HCT116 (cell line): ENCODE measurements at regions not wholly inside any gene's neighbourhood (a gene's known extent, or its start where the extent isn't known, plus 50 kb on each side); places are given as distances from the start of the nearest gene placed in this dataset.

Source experiments
- ATAC-seq: fragments of 200-7000 bp; cut with Tn5 transposase; 2 replicates; pipeline ENCODE4 v1.9.1; 2020; ENCODE audit warnings: mild to moderate bottlenecking, moderate library complexity
- BruUV-seq: library from RNA; stranded (reverse); fragments of 400-500 nt; replicated peaks from 2 replicates; lab custom pipeline; 2021; lab: Mats Ljungman, UMichigan
- CTCF ChIA-PET: fragments of 300-600 bp; sonication (Branson Sonifier 250); formaldehyde crosslinking; loops from one replicate; lab custom pipeline; 2021; ENCODE audit warnings: antibody characterized with exemption; lab: Charles Lee
- POLR2A ChIA-PET: fragments of 300-600, 350-600 bp; sonication (Branson Sonifier 250); formaldehyde crosslinking; loops from one replicate; lab custom pipeline; 2021; ENCODE audit warnings: antibody characterized with exemption; lab: Charles Lee
- RAD21 ChIA-PET, 2 experiments: fragments of 300-600 bp; sonication (Branson Sonifier 250); formaldehyde crosslinking; loops; one replicate each; lab custom pipeline; 2023; ENCODE audit warnings: low total read pairs in 2 of 2; ENCODE audit not compliant: uncharacterized antibody in 2 of 2, unreplicated experiment in 2 of 2, low non-redundant PET in 1 of 2; lab: Charles Lee
- DNase-seq: peaks from one replicate; pipeline ENCODE4 v3.0.0-alpha.2; 2010; ENCODE audit warnings: low read depth, low spot score
- H2AFZ ChIP-seq: fragments of 200-600 bp; shearing (Covaris generic), sonication (generic); 2 replicates; pipeline ENCODE4 v1.6.1; 2017; ENCODE audit warnings: low read depth, mixed run types, mixed read lengths, antibody characterized with exemption, low read length; ENCODE audit not compliant: poor library complexity, severe bottlenecking
- H3K27ac ChIP-seq: 2 replicates; pipeline ENCODE4 v1.5.1; 2012; ENCODE audit warnings: low read depth, low read length
- H3K27me3 ChIP-seq: fragments of 200-600 bp; sonication (generic); 2 replicates; pipeline ENCODE4 v1.6.1; 2016; ENCODE audit warnings: mixed run types, low read length, mixed read lengths; ENCODE audit not compliant: insufficient read depth
- H3K36me3 ChIP-seq, 2 experiments: fragments of 200-500 bp in 1 of 2; fragments of 200-600 bp in 1 of 2; sonication (Bioruptor generic) in 1 of 2; sonication (generic) in 1 of 2; 2 replicates each; pipeline versions ENCODE4 v1.5.1 to v1.6.1; 2014 to 2016; ENCODE audit warnings: low read length in 2 of 2, inconsistent platforms in 1 of 2, mixed read lengths in 1 of 2, mixed run types in 1 of 2; ENCODE audit not compliant: insufficient read depth in 2 of 2, control insufficient read depth in 1 of 2
- H3K4me1 ChIP-seq, 2 experiments: fragments of 200-600 bp in 1 of 2; sonication (generic) in 1 of 2; 2 replicates each; pipeline versions ENCODE4 v1.5.1 to v1.6.1; 2012 to 2017; ENCODE audit warnings: low read length in 2 of 2, inconsistent platforms in 1 of 2, mild to moderate bottlenecking in 1 of 2, mixed read lengths in 1 of 2, mixed run types in 1 of 2, moderate library complexity in 1 of 2; ENCODE audit not compliant: insufficient read depth in 2 of 2, control insufficient read depth in 1 of 2
- H3K4me2 ChIP-seq: fragments of 200-600 bp; sonication (generic); 2 replicates; pipeline ENCODE4 v1.6.1; 2017; ENCODE audit warnings: mixed run types, low read length, mixed read lengths
- H3K4me3 ChIP-seq, 2 experiments: fragments of 200-600 bp in 1 of 2; sonication (generic) in 1 of 2; replicated peaks in 1 of 2; 2 replicates each; pipeline ENCODE4 v1.5.1; 2011 to 2016; ENCODE audit warnings: low read length in 2 of 2, control low read depth in 1 of 2, low read depth in 1 of 2, mild to moderate bottlenecking in 1 of 2, mixed read lengths in 1 of 2, mixed run types in 1 of 2
- H3K79me2 ChIP-seq: fragments of 200-600 bp; sonication (generic); 2 replicates; pipeline ENCODE4 v1.6.1; 2017; ENCODE audit warnings: mild to moderate bottlenecking, mixed run types, low read length, moderate library complexity, mixed read lengths; ENCODE audit not compliant: insufficient read depth
- H3K9ac ChIP-seq: fragments of 200-600 bp; sonication (generic); 2 replicates; pipeline ENCODE4 v1.6.1; 2016; ENCODE audit warnings: low read length, mixed read lengths
- H3K9me2 ChIP-seq: fragments of 200-600 bp; sonication (generic), shearing (Covaris generic); 2 replicates; pipeline ENCODE4 v1.6.1; 2017; ENCODE audit warnings: mixed run types, mild to moderate bottlenecking, moderate library complexity; ENCODE audit not compliant: insufficient read depth
- H3K9me3 ChIP-seq, 2 experiments: fragments of 200-500 bp in 1 of 2; fragments of 200-600 bp in 1 of 2; sonication (Bioruptor generic) in 1 of 2; sonication (generic) in 1 of 2; 2 replicates each; pipeline ENCODE4 v1.6.1; 2014 to 2017; ENCODE audit warnings: low read length in 2 of 2, mixed read lengths in 2 of 2, inconsistent platforms in 1 of 2, low read depth in 1 of 2, mild to moderate bottlenecking in 1 of 2, mixed run types in 1 of 2, moderate library complexity in 1 of 2; ENCODE audit not compliant: control insufficient read depth in 1 of 2, insufficient read depth in 1 of 2
- H4K20me1 ChIP-seq: fragments of 200-600 bp; sonication (generic), shearing (Covaris generic); 2 replicates; pipeline ENCODE4 v1.6.1; 2017; ENCODE audit warnings: mixed run types, mild to moderate bottlenecking, moderate library complexity; ENCODE audit not compliant: insufficient read depth
- ATF3 ChIP-seq: IDR thresholded peaks from 2 replicates; pipeline ENCODE4 v1.6.1; 2012
- CEBPB ChIP-seq: IDR thresholded peaks from 2 replicates; pipeline ENCODE4 v1.6.1; 2012; ENCODE audit warnings: low read depth
- EGR1 ChIP-seq: IDR thresholded peaks from 2 replicates; pipeline ENCODE4 v1.6.1; 2012; ENCODE audit warnings: low read depth
- ELF1 ChIP-seq: IDR thresholded peaks from 2 replicates; pipeline ENCODE4 v1.6.1; 2012; ENCODE audit warnings: low read depth, borderline replicate concordance
- EZH2phosphoT487 ChIP-seq: fragments of 200-600 bp; IDR thresholded peaks from 2 replicates; pipeline ENCODE4 v1.6.1; 2018; ENCODE audit warnings: antibody characterized with exemption, borderline replicate concordance
- JUND ChIP-seq: IDR thresholded peaks from 2 replicates; pipeline ENCODE4 v1.6.1; 2012
- MAX ChIP-seq: IDR thresholded peaks from 2 replicates; pipeline ENCODE4 v1.6.1; 2012
- POLR2A ChIP-seq: IDR thresholded peaks from 2 replicates; pipeline ENCODE4 v1.7.0; 2011; ENCODE audit warnings: borderline replicate concordance; ENCODE audit not compliant: insufficient read depth, insufficient read length; ENCODE audit errors: extremely low read depth
- RAD21 ChIP-seq: IDR thresholded peaks from 2 replicates; pipeline ENCODE4 v1.6.1; 2012; ENCODE audit warnings: low read depth, mild to moderate bottlenecking
- REST ChIP-seq: IDR thresholded peaks from 2 replicates; pipeline ENCODE4 v1.6.1; 2012; ENCODE audit warnings: low read depth
- SIN3A ChIP-seq: IDR thresholded peaks from 2 replicates; pipeline ENCODE4 v1.6.1; 2012; ENCODE audit warnings: low read depth
- SP1 ChIP-seq: IDR thresholded peaks from 2 replicates; pipeline ENCODE4 v1.6.1; 2012; ENCODE audit warnings: low read depth
- TCF7L2 ChIP-seq: IDR thresholded peaks from 2 replicates; pipeline ENCODE4 v1.7.0; 2011; ENCODE audit warnings: borderline replicate concordance, inconsistent platforms; ENCODE audit not compliant: insufficient read depth, insufficient read length; ENCODE audit errors: extremely low read depth
- YY1 ChIP-seq: IDR thresholded peaks from 2 replicates; pipeline ENCODE4 v1.6.1; 2011; ENCODE audit warnings: low read length, low read depth, moderate library complexity, mild to moderate bottlenecking; ENCODE audit not compliant: insufficient replicate concordance; ENCODE audit errors: extremely low read depth
- ZBTB33 ChIP-seq: IDR thresholded peaks from 2 replicates; pipeline ENCODE4 v1.6.1; 2011; ENCODE audit warnings: mild to moderate bottlenecking, low read length, moderate library complexity; ENCODE audit not compliant: insufficient replicate concordance; ENCODE audit errors: extremely low read depth
- ZFX ChIP-seq: fragments of 450-650 bp; IDR thresholded peaks from 2 replicates; pipeline ENCODE4 v1.6.1; 2017
- ZNF274 ChIP-seq: fragments of 200-500 bp; sonication (Bioruptor generic); IDR thresholded peaks from 2 replicates; pipeline ENCODE4 v1.6.1; 2014; ENCODE audit warnings: mild to moderate bottlenecking, low read depth, low read length, inconsistent platforms
- intact Hi-C: fragments of 100-400 bp; cut with micrococcal nuclease; formaldehyde crosslinking; loops from 2 replicates; pipeline ENCODE4 v1.10.0; 2022

GRCh38 chr14:97707603-97708002 lies 910.4 kb downstream of the VRK1 start:
- BruUV-seq = no TSS peak
- TF ChIP-seq EZH2phosphoT487 = no peak
- TF ChIP-seq ATF3 = no peak
- TF ChIP-seq EGR1 = no peak
- TF ChIP-seq YY1 = no peak
- no peak for TF ChIP-seq JUND
- no peak for TF ChIP-seq REST
- no peak for TF ChIP-seq ZBTB33
- no peak for TF ChIP-seq ZFX
- no peak for TF ChIP-seq ZNF274
- TF ChIP-seq MAX = no peak
- no peak for TF ChIP-seq POLR2A
- TF ChIP-seq CEBPB = no peak
- TF ChIP-seq ELF1 = no peak
- no peak for TF ChIP-seq SIN3A
- no peak for TF ChIP-seq SP1
- TF ChIP-seq TCF7L2 = no peak
- no peak for TF ChIP-seq RAD21
- ChIA-PET CTCF (no interaction called here), POLR2A (no interaction called here), RAD21 (no interaction called here)
- intact Hi-C loops = no loop called here
- no peak overlapping the region for H3K4me3 ChIP-seq
- H3K9me2 ChIP-seq = no peaks in the 10 kb centered on the region
- H3K4me2 ChIP-seq = no peak overlapping the region
- no peak overlapping the region for H2AFZ ChIP-seq
- no peak overlapping the region for H3K9ac ChIP-seq
- H3K36me3 ChIP-seq = no peaks in the 10 kb centered on the region
- no peaks in the 10 kb centered on the region for H4K20me1 ChIP-seq
- H3K4me1 ChIP-seq = peaks cover 0 to 18% of the 10 kb centered on the region in 2 experiments; a peak in 2 of 4 replicates
- no peaks in the 10 kb centered on the region for H3K27me3 ChIP-seq
- no peak for DNase-seq
- no peaks in the 10 kb centered on the region for H3K79me2 ChIP-seq
- no peak for ATAC-seq
- no peaks in the 10 kb centered on the region; a peak in 1 of 4 replicates for H3K9me3 ChIP-seq
- no peak overlapping the region for H3K27ac ChIP-seq
